GM21381 (cell line): ENCODE measurements at regions not wholly inside any gene's neighbourhood (a gene's known extent, or its start where the extent isn't known, plus 50 kb on each side); places are given as distances from the start of the nearest gene placed in this dataset.
"Not testable (repeated sequence)": the region's sequence is repeated elsewhere in the genome, so short reads cannot be mapped to it uniquely, and the experiment has no call there.

Source experiments
- ATAC-seq: cut with Tn5 transposase; IDR thresholded peaks from one replicate; pipeline ENCODE4 v1.9.1; 2021; ENCODE audit warnings: mild to moderate bottlenecking, moderate library complexity; ENCODE audit not compliant: unreplicated experiment

DNA sequence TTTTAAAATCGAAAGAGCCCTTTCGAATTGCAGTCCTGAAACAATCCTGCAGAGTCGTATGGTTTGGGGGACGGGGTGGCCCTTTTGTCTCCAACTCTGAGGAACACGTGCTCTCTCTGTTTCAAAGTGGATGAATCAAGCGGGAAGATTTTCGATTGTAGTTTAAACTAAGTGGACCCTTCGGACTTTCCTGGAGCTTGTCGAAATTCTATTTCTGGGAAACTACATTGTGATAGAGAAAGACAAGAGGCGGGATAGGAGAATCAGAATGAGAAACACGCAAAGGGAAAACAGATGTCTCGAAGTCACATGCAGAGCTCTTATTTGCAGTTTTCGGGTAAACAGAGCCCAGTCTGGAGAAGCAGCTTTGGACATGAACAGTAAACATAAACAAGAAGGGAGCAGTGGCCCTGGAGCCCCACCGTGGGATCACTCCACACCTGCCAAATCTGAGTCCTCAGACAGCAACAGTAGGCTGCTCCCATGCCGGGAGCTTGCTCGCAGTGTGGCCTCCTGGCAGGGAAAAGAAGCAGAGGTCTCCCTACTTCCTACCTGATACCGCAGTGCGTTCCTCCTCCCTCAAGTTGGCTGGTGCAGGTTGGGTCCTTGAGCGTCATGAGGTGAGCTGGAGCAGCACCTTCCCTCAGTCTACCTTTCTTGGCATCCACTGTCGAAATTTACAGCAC is 202.4 kb downstream of the SLC4A3 start:
- ATAC-seq: no peak

GRCh38 chr2:219830353-219830738 is 202.9 kb downstream of the SLC4A3 start:
- no peak for ATAC-seq

GRCh38 chr2:219831957-219832356 is 204.5 kb downstream of the SLC4A3 start:
- no peak for ATAC-seq

DNA sequence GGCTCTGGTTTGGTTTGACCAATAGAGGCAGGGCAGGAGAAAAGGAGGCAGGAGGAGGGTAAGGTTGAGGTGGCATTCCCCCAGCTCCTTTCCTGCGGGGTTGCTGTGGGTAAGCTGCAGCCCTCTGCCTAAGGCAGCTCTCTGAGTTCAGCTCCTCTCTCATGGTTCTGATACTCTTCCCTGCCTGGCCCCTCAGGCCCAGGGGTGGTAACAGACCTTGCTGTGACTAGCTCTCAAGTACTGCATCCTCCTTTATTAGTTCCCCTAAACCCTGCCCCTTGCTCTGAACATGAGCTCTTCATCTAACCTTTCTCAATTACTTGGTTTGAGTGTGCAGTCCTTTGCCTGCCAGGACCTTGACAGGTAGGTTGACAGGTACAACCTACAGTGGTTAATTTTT is 205.5 kb downstream of the SLC4A3 start:
- no peak for ATAC-seq

GRCh38 chr2:219835493-219835892 is 208.1 kb downstream of the SLC4A3 start:
- no peak for ATAC-seq

DNA sequence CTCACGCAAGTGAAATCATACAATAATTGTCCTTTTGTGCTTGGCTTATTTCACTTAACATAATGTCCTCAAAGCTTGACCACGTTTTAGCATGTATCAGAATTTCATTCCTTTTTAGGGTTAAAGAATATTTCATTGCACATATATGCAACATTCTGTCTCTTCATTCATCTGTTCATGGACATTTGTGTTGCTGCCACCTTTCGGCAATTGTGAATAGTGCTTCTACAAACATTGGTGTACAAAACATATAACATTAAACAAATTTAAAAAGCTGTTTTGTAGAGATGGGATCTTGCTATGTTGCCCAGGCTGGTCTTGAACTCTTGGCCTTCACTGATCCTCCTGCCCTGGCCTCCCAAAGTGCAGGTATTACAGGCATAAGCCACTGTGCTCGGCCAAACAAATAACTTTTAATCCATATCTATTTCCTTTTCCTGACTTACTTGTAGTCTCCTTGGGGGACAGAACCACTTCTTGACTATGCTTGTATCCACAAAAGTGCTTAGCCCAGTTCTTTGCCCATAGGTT is 209.3 kb downstream of the SLC4A3 start:
- ATAC-seq: no peak

DNA sequence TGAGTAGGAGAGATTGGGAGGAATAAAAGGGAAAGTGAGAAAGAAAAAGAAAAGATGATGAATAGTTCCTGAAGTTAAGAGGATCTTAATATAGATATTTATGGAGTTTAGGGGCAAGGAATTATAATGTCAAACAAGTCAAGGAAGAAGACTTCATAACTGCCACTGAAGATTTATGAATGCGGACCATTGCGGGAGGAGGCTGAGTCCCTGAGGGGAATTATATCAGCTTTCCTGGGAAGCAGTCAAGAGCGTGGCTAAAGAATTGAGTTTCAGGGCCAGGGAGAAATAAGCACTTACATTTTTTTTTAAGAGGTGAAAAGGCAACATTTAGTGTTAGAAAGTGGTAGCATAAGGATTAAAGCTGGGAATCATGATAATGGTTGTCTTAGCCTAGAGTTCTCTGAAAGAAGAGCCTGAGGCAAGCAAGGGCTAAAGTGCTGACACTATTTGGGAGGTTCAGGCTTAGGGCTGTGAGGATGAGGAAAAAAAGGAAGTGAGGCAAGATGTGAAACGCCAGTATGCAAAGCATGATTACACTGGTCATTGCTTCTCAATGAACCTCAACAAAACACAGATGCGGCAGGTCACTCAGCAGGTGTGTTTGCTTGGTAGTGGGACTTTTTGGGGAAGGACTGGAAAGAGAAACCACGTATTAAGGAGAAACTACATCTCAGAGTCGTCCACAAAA is 217.1 kb downstream of the SLC4A3 start:
- ATAC-seq: peak; percentile 91

DNA sequence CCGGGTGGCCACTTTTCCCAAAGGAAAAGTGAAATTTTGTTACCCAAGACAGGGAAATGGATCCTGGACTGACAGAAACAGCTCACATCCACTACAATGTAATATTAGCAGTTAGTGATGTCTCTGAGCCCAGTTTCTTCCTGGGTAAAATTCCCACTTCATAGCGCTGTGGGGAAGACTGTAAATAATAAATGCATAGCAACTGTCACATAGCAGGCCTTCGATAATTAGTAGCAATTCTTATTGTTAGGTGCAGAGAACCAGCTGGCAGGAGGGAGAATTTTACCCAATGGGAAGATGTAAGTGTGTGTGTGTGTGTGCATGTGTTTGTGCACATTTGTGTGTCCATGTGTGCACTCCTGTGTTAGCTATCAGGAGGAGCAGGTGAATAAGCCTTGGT is 221.5 kb downstream of the SLC4A3 start:
- ATAC-seq: no peak

- no peak for ATAC-seq
Measured at GRCh38 chr2:219851169-219851568, 223.7 kb downstream of the SLC4A3 start.

DNA sequence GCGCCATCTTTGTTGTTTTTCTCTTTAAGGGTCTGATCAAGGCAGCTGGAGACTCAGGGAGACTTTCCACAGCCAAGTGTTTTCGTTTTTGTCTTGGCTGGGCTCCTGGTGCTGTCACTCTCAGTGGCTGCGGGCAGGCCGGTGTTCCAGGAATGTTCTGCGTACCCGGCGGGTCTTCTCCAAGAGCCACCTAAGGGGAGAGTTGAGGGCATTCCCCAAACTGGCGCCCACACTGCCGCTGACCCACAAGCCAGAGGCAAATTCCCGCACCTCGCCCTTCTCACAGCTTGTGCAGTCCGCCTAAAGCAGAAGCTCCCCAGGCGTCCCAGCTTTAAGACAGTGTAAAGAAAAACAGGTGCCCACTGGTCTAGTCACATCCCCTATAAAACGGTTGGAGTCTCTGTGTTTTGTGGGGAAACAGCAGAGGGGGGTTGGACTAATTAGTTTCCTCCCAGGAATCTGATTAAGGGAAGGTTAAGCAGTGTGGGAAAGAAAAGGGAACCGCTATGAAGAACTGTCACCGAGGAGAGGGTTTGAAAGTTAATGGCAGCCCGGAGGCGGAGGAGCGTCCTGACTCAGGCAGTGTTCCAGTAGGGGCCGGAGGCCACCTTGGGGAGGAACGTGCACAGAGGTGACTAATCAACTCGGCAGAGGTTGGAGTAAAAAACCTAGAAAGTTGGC is 224.5 kb downstream of the SLC4A3 start:
- no peak for ATAC-seq

- ATAC-seq: no peak
Measured at GRCh38 chr2:219852626-219853025, 225.2 kb downstream of the SLC4A3 start.

GRCh38 chr2:219856602-219857001 is 229.2 kb downstream of the SLC4A3 start:
- no peak for ATAC-seq

GRCh38 chr2:219857751-219858150 is 230.3 kb downstream of the SLC4A3 start:
- no peak for ATAC-seq

DNA sequence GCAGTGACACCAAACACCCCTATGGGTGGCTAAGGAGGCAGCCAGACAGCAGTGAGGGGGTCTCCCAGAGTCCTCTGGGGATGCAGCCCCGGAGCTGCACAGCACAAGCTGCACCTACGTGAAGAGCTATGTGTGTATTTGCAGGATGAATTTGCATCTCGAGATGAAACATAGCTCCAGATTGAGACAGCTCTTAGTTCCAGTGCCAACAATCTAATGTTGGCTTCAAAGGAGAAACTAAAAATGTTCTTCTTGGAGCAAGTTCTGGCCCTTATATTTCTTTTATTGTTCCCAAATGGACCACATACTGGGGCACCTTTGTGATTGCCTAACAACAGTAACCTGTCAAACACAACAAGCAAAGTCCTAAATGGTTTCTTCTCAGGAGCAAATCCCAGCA is 233.9 kb downstream of the SLC4A3 start:
- ATAC-seq: no peak

GRCh38 chr2:219864154-219864553 is 236.7 kb downstream of the SLC4A3 start:
- no peak for ATAC-seq

DNA sequence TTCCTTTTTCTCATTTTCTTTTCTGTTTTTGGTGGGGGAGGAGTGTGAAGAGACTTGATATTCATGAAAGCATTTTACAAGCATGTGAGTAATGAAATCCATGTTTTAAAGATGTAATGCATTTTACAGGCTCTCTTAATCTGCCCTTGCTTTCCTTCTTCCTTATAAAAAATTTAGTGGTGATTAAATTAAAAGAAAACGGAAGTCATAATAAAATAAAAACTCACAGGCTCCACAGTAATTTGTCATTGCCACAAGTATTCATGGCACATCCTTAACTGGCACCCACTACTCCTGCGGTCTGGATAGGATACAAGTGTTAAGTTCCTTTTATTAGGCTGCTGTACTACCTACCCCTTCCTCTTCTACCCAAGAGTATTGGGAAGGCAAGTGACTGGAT is 241.2 kb downstream of the SLC4A3 start:
- no peak for ATAC-seq

DNA sequence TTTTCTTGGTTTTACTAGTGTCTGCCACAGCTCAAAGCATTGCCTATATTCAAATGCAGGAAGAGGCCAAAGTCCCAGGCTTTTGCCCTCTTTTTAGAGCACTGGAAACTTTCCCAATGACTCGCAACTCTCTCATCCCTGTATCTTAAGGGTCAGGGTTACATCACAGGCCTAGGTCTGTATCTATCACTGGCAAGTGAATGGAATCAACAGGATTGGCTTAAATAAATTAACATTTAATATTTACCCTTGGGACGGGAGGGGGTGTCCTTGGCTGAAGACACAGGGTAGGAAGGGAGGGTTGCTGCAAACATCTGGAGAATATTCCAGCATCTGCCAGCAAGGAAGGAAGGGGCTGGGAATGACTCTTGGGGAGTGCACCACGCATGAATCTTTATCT is 242.6 kb downstream of the SLC4A3 start:
- no peak for ATAC-seq

DNA sequence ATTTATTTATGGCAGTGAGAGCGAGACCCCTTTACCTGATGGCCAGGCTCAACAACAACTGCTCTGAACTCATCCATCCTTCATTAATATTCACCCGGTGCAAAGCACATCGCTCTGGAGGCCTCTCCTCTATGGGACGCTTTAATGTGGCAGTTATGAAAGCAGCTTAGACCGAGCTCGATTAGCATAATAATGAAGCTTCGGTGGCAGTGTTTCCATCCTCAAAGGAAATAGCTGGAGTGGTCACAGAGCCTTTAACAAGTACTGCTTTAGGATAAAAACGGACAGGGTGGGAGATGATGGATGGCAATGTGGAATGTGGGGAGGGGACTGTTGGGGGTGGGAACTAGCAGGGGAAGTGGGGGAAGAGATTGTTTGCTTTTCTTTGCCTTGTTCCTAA is 243.9 kb downstream of the SLC4A3 start:
- ATAC-seq: no peak

DNA sequence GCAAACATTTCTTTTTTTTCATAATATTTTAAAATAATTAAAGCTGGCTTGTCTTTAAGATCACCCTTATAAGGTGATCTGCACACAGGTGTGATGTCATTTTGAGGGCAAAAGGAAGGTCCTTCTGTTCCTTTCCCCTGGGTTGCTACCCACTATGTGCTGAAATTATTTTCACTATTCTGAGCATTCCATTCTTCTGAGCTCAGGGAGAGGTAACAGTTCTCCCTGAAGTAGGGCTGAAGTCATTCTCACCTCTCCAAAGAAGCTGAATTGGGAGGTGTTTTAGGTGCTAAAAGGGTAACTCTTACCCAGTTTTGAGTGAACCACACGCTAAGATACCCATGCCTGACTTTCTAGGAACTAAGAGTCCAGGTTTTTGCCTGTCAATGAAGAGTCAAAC is 247.6 kb downstream of the SLC4A3 start:
- ATAC-seq: no peak

GRCh38 chr2:219875986-219876385 is 248.6 kb downstream of the SLC4A3 start:
- not testable (repeated sequence) for ATAC-seq

- no peak for ATAC-seq
Measured at GRCh38 chr2:219876931-219877330, 249.5 kb downstream of the SLC4A3 start.

- ATAC-seq: no peak
Measured at GRCh38 chr2:219877728-219878127, 250.3 kb downstream of the SLC4A3 start.
